ENCODE measurements at regions not wholly inside any gene's neighbourhood (a gene's known extent, or its start where the extent isn't known, plus 50 kb on each side); places are given as distances from the start of the nearest gene placed in this dataset.
"Not testable (repeated sequence)": the region's sequence is repeated elsewhere in the genome, so short reads cannot be mapped to it uniquely, and the experiment has no call there.

GRCh38 chr7:4438723-4439245 lies 243.3 kb upstream of the FOXK1 start:
- no peak for DNase-seq

GRCh38 chr7:4439444-4439843 lies 242.7 kb upstream of the FOXK1 start:
- DNase-seq: no peak

- DNase-seq: no peak
Observed at GRCh38 chr7:4444106-4444505, 238.0 kb upstream of the FOXK1 start.

DNA sequence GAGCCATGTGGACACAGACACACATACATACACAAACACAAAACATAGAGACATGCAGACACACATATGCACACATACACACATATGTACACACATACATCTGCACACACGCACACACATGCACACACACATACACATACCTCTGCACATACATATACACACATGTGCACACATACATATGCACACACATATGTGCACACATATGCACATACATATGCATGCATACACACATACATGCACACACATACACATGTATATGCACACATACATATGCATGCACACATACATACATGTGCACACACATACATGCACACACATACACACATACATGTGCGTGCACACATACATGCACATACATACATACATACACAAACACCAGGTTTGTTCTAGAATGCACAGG lies 236.3 kb upstream of the FOXK1 start:
- no peak for DNase-seq

DNA sequence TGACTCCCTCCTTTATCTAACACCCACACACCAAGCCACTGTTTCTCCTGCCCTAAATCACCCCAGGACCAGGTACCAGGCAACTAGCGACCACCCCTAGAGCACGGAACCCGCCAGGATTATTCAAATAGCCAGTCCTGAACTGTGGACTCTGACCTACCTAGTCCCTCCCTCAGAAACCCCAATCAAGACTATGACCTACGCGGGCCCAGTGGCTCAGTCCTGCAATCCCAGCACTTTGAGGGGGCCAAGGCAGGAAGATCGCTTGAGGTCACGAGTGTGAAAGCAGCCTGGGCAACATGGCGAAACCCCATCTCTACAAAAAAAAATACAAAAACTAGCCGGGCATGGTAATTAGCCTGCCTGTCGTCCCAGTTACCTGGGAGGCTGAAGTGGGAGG lies 232.8 kb upstream of the FOXK1 start:
- no peak for DNase-seq

DNA sequence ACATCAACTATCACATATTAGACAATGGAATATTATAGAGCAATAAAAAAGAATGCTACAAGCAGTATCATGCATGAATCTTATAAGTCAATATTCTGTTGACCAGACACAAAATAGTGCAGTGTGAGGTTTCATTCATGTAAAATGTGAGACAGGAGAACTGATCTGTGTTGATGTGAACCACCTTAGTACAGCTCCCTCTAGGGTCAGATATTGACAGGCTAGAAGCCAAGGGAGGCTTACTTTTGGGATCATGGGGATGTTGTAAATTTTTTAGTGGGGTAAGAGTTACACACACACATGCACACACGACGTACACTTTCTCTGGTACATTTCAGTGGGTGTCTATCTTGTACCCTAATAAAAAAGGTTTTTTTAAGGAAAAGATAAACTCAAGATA lies 231.6 kb upstream of the FOXK1 start:
- no peak for DNase-seq

- no peak for DNase-seq
Observed at GRCh38 chr7:4460597-4460996, 221.5 kb upstream of the FOXK1 start.

- DNase-seq: no peak
Observed at GRCh38 chr7:4461531-4461930, 220.6 kb upstream of the FOXK1 start.

DNA sequence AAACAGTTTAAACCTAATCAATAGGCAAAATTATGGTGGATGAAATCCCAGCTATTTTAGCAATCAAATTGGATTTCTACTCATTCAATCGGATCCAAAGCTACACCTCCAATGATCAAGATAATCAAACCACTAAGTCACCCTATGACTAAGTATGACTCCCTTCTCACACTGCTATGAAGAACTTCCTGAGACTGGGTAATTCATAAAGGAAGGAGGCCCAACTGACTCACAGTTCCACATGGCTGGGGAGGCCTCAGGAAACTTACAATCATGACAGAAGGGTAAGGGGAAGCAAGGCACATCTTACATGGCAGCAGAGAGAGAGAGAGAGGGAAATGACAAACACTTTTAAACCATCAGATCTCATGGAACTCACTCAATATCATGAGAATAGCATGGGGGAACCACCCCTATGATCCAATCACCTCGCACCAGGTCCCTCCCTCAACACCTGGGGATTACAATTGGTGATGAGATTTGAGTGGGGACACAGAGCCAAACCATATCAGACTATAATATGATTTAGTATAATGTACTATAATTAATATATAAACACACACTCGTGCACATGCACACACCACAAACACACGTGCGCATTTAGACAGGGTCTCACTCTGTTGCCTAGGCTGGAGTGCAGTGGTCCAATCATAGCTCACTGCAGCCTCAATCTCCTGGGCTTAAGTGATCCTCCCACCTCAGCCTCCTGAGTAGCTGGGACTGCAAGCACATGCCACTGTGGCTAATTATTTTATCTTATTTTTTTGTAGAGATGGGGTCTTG lies 213.6 kb upstream of the FOXK1 start:
- no peak for DNase-seq

- no peak for DNase-seq
Observed at GRCh38 chr7:4470246-4470645, 211.8 kb upstream of the FOXK1 start.

DNA sequence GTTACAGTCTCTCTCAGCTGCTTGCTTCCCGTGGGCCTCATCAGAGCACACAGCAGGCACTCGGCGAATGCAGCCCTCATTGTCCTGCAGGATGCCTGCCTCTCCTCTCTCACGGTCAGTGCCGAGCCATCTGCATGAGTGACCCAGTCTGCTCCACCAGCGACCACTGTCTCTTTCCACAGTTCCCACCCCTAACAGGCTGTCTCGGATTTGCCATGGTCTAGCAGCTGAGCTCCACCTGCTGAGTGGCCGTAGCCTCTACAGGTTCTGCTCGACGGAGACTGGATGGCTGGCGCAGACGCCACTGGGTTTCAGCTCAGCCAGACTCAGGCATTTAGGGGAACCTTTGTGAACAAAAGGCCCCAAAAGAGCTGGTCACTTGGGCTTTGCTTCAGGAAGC lies 209.4 kb upstream of the FOXK1 start:
- DNase-seq: no peak

DNA sequence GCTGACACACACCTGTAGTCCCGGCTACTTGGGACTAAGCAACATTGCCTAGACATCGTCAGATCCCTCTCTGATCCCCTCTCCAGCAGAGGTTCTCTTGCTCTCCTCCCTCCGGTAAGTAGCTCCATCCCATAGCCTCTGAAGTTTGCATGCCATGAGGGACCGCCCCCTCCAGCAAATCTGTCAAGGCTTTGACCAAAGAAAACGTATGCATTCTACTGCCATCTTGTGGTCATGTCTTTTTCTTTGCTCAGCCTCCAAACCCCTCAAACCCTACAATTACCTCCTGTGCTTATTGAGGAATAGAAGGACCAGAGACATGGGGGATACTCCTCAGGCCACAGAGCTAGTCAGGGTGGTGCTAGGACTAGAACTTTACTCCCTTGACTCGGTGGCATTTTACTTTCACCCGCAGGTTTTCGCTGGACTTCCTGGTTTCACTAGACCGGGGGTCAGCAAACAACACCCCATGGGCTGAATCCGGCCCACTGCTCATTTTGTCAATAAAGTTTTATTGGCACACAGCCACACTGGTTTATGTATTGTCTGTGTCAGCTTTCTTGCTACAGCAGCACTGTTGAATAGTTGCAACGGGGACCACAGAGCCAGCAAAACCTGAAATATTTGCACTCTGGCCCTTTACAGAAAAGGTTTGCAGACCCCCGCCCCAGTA lies 202.6 kb upstream of the FOXK1 start:
- no peak for DNase-seq

DNA sequence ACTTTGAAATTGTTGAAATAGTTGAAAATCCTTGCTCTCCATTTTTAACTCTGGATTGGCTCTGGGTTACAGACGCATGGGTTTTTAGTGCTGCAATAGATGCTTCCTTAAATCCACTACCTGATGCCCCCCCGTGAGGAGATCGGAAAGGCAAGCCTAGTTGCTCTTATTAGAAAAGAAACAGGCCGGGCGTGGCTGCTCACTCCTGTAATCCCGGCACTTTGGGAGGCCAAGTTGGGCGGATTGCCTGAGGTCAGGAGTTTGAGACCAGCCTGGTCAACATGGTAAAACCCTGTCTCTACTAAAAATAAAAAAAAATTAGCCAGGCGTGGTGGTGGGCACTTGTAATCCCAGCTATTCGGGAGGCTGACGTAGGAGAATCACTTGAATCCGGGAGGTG lies 202.0 kb upstream of the FOXK1 start:
- not testable (repeated sequence) for DNase-seq

DNA sequence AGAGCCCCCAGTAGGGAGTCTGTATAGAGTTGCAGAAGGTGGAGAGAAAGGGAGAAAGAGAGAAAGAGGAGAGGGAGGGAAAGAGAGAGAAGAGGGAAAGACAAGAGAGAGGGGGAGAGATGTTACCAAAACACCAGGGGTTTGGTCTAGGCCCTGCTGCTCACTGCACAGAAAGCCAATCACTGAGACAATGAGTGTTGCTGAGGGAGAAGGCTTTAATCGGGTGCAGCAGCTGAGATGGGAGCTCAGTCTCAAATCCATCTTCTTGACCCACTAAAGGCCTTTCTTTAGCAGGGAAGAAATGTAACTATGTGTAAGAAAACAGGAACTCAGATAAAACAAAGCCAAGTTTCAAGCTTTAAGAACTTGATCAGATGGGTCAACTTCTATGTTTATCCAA lies 198.2 kb upstream of the FOXK1 start:
- DNase-seq: no peak

DNA sequence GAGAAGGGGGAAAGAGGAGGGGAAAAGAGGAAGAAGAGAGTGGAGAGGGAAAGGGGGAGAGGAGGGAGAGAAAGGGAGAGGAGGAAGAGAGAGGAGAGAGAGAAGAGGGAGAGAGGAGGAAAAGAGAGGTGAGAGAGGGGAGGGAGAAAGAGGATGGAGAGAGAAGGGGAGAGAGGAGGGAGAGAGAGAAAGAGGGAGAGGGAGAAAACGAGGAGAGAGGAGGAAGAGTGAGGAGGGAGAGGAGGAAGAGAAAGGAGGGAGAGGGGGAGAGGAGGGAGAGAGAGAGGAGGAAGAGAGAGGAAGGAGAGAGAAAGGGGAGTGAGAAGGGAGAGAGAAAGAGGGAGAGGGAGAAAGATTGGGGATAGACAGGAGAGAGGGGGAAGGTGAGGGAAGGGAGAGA lies 197.6 kb upstream of the FOXK1 start:
- no peak for DNase-seq

DNA sequence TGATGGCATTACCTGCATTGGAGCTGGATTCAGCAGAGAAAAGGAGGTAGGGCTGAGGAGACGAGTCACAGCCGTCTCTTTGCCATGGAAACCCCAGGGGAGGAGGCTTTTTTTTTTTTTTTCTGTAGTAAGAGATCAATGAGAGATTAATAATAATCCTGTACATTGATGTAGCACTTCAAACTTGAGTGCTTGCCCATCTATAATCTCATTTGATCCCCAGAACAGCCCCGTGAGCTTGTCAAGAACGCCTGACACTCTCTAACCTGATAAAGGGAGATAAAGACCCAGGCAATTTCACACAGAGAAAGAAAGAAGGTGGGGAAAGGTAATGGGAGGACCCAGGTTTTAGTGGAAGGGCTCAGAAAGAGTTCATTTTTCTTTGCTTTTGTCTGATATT lies 195.2 kb upstream of the FOXK1 start:
- no peak for DNase-seq

- DNase-seq: not testable (repeated sequence)
Observed at GRCh38 chr7:4496911-4497310, 185.2 kb upstream of the FOXK1 start.

- no peak for DNase-seq
Observed at GRCh38 chr7:4500812-4501211, 181.3 kb upstream of the FOXK1 start.

DNA sequence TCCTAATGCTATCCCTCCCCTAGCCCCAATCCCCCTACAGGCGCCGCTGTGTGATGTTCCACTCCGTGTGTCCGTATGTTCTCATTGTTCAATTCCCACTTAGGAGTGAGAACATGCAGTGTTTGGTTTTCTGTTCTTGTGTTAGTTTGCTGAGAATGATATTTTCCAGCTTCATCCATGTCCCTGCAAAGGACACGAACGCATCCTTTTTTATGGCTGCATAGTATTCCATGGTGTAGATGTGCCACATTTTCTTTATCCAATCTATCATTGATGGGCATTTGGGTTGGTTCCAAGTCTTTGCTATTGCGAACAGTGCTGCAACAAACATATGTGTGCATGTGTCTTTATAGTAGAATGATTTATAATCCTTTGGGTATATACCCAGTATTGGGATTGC lies 174.2 kb upstream of the FOXK1 start:
- DNase-seq: not testable (repeated sequence)

GRCh38 chr7:4513450-4513849 lies 168.6 kb upstream of the FOXK1 start:
- DNase-seq: no peak

DNA sequence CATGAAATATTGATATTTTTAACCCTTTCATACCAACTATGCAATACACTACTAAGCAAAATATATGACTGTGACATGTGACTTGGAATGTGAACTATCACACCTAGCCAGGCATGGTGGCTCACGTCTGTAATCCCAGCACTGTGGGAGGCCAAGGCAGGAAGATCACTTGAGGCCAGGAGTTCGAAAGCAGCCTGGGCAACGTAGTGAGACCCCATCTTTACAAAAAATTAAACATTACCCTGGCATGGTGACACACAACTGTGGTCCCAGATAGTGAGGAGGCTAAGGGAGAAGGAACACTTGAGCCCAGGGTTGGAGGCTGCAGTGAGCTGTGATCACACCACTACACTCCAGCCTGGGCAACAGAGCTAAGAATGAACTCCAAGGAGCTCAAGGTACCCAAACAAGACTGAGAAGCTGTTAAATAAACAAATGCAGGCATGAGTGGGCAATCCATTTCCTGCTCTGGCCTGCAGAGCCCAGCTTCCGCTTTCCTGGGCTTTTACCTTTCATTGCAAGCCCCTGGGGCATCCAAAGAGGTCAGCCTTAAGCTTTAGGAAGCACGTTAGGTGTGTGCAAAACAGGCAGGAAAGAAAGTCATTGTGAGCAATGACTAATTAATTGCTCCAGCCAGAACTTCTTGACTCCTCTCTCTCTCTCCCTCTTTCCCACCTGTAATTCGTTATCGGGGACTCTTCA lies 162.1 kb upstream of the FOXK1 start:
- DNase-seq: no peak

DNA sequence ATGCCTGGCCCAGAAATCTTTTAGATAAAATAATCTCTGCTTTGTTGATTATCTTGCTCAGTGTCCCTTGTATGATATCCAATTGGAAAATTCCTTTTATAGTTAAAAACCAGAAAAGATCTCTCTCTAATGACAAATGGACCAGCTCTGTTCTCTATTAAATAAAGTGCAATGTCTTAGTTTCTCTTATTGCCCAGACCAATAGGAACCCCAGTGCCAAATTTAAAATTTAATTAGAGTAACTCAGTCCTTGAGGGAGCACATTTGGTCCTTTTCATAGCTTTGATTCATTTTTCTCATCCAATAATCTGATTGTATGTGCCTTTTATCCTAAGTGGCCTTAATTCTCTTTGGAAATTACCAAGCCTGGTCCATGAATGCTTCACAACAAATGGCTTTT lies 158.9 kb upstream of the FOXK1 start:
- no peak for DNase-seq

- DNase-seq: no peak
Observed at GRCh38 chr7:4523873-4524272, 158.2 kb upstream of the FOXK1 start.

GRCh38 chr7:4525884-4526283 lies 156.2 kb upstream of the FOXK1 start:
- DNase-seq: no peak
